WTC11 (cell line): ENCODE measurements at regions not wholly inside any gene's neighbourhood (a gene's known extent, or its start where the extent isn't known, plus 50 kb on each side); places are given as distances from the start of the nearest gene placed in this dataset.

ENCODE experiments used
- ATAC-seq: fragments of 200-7000 bp; cut with Tn5 transposase; 2 replicates; pipeline ENCODE4 v1.10.0; 2021; ENCODE audit warnings: mild to moderate bottlenecking, moderate library complexity
- CTCF ChIA-PET: fragments of 300-600 bp; sonication (Branson Sonifier 250); formaldehyde crosslinking; loops from one replicate; lab custom pipeline; 2021; ENCODE audit warnings: antibody characterized with exemption; lab: Charles Lee
- POLR2A ChIA-PET: fragments of 350-600 bp; sonication (Branson Sonifier 250); formaldehyde crosslinking; loops from one replicate; lab custom pipeline; 2021; ENCODE audit warnings: antibody characterized with exemption; lab: Charles Lee
- DNase-seq: peaks from one replicate; pipeline ENCODE4 v3.0.0; 2021; ENCODE audit warnings: low spot score
- H3K27ac Mint-ChIP-seq: 2 replicates; pipeline ENCODE4 v1.8.0; 2021; ENCODE audit warnings: mixed read lengths
- H3K27me3 Mint-ChIP-seq: 2 replicates; pipeline ENCODE4 v1.8.0; 2021; ENCODE audit warnings: low read depth, mild to moderate bottlenecking, moderate library complexity, mixed read lengths
- H3K36me3 Mint-ChIP-seq: 2 replicates; pipeline ENCODE4 v1.8.0; 2021; ENCODE audit warnings: mixed read lengths
- H3K4me1 Mint-ChIP-seq: 2 replicates; pipeline ENCODE4 v1.8.0; 2022; ENCODE audit warnings: mixed read lengths
- H3K4me3 Mint-ChIP-seq: 2 replicates; pipeline ENCODE4 v1.8.0; 2021; ENCODE audit warnings: mild to moderate bottlenecking, moderate library complexity, mixed read lengths
- H3K9me3 Mint-ChIP-seq: 2 replicates; pipeline ENCODE4 v1.8.0; 2021; ENCODE audit warnings: mixed read lengths
- CBFB ChIP-seq: sonication (generic); formaldehyde crosslinking; IDR thresholded peaks from 2 replicates; pipeline ENCODE4 v1.8.1; 2022; ENCODE audit warnings: mild to moderate bottlenecking, low read depth, missing genetic modification reagents
- CREB1 ChIP-seq: sonication (generic); formaldehyde crosslinking; IDR thresholded peaks from 2 replicates; pipeline ENCODE4 v1.8.0; 2023; ENCODE audit warnings: mild to moderate bottlenecking, missing genetic modification reagents
- CREM ChIP-seq: sonication (generic); formaldehyde crosslinking; IDR thresholded peaks from 2 replicates; pipeline ENCODE4 v1.8.1; 2022; ENCODE audit warnings: mild to moderate bottlenecking, missing genetic modification reagents, moderate library complexity
- ESRRA ChIP-seq: sonication (generic); formaldehyde crosslinking; IDR thresholded peaks from 2 replicates; pipeline ENCODE4 v1.8.1; 2022; ENCODE audit warnings: mild to moderate bottlenecking, missing genetic modification reagents, borderline replicate concordance
- GTF2I ChIP-seq: fragments of 250-450 bp; sonication (Bioruptor Pico); conservative IDR thresholded peaks from 2 replicates; pipeline ENCODE4 v1.4.0; 2021; ENCODE audit warnings: mild to moderate bottlenecking
- JUN ChIP-seq: sonication (generic); formaldehyde crosslinking; IDR thresholded peaks from 2 replicates; pipeline ENCODE4 v1.8.0; 2023; ENCODE audit warnings: mild to moderate bottlenecking, missing genetic modification reagents
- PRDM15 ChIP-seq: sonication (generic); formaldehyde crosslinking; IDR thresholded peaks from 2 replicates; pipeline ENCODE4 v1.8.0; 2022; ENCODE audit warnings: missing genetic modification reagents
- SMAD4 ChIP-seq: sonication (generic); formaldehyde crosslinking; IDR thresholded peaks from 2 replicates; pipeline ENCODE4 v1.8.0; 2022; ENCODE audit warnings: mild to moderate bottlenecking, missing genetic modification reagents
- SOX15 ChIP-seq: fragments of 250-450 bp; sonication (Bioruptor Pico); IDR thresholded peaks from 2 replicates; pipeline ENCODE4 v1.9.0; 2021; ENCODE audit warnings: mild to moderate bottlenecking
- TCF7 ChIP-seq: sonication (generic); formaldehyde crosslinking; IDR thresholded peaks from 2 replicates; pipeline ENCODE4 v1.8.0; 2022; ENCODE audit warnings: mild to moderate bottlenecking, low read depth, missing genetic modification reagents, moderate library complexity
- USF2 ChIP-seq: sonication (generic); formaldehyde crosslinking; IDR thresholded peaks from 2 replicates; pipeline ENCODE4 v1.8.1; 2023; ENCODE audit warnings: mild to moderate bottlenecking, missing genetic modification reagents, moderate library complexity
- ZMAT4 ChIP-seq: fragments of 250-450 bp; sonication (Bioruptor Pico); IDR thresholded peaks from 2 replicates; pipeline ENCODE4 v1.9.0; 2021; ENCODE audit warnings: mild to moderate bottlenecking
- ZNF423 ChIP-seq: fragments of 250-450 bp; sonication (Bioruptor Pico); IDR thresholded peaks from 2 replicates; pipeline ENCODE4 v2.1.2; 2022; ENCODE audit warnings: mild to moderate bottlenecking, moderate library complexity
- TF ChIP-seq, protein P1 (sequence below): sonication (generic); formaldehyde crosslinking; IDR thresholded peaks from 2 replicates; pipeline ENCODE4 v1.8.0; 2023; ENCODE audit warnings: missing genetic modification reagents, mild to moderate bottlenecking, borderline replicate concordance
- TF ChIP-seq, protein P2 (sequence below): sonication (generic); formaldehyde crosslinking; IDR thresholded peaks from 2 replicates; pipeline ENCODE4 v1.8.1; 2023; ENCODE audit warnings: mild to moderate bottlenecking, moderate library complexity, missing genetic modification reagents
- TF ChIP-seq, protein P3 (sequence below): fragments of 250-450 bp; sonication (Bioruptor Pico); IDR thresholded peaks from 2 replicates; pipeline ENCODE4 v1.9.0; 2021; ENCODE audit warnings: moderate library complexity, mild to moderate bottlenecking, inconsistent platforms, borderline replicate concordance
- TF ChIP-seq, protein P4 (sequence below): fragments of 250-450 bp; sonication (Bioruptor Pico); IDR thresholded peaks from 2 replicates; pipeline ENCODE4 v1.9.0; 2021; ENCODE audit warnings: mild to moderate bottlenecking, borderline replicate concordance

DNA sequence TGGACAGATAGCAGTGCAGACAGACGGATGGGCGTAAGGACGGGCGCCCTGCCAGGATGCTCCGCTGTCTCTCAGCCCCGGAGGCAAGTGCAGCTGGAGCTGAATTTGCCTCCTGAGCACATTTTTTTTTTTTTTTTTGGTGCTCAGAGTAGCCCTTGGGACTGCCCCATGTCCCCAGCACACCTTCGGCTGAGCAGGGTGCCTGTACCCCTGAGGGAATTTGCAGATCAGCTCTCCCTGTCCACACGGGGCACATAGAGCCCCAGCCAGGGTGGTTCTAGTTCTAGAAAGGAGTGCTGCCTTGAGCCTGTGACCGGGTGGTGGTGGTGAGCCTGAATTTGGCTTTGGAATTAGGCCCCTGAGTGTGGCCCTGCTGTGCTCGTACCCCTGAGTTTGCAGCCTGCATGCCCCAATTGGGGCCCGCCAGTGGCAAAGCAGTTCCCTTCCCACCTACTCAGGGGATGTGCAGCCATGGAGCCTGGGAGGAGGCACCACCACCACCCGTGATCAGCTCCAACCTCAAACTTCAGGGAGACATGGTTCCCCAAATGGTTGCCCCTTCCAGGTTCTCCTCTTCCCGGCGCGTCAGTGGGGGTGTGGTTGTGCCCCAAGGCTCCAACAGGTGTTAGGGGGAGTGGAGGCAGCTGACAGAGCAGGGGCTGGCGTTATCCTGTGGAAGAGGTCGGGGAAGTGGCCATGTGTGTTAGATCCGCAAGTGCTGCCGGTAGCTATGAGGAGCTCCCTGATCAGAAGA is 1232.7 kb downstream of the BRD1 start:
- H3K27ac Mint-ChIP-seq: no peak overlapping the region
- no peaks in the 10 kb centered on the region; the same call in 1 of the 2 replicates for H3K27me3 Mint-ChIP-seq
- DNase-seq: no peak
- no peak for ATAC-seq
- no peak overlapping the region for H3K4me3 Mint-ChIP-seq
- CTCF ChIA-PET: no interaction called here
- H3K4me1 Mint-ChIP-seq: no peaks in the 10 kb centered on the region
- TF ChIP-seq ZMAT4 (CRISPR knock-in tag) (no peak), JUN (CRISPR knock-in tag) (no peak), PRDM15 (CRISPR knock-in tag) (no peak), SOX15 (no peak), CREM (CRISPR knock-in tag) (no peak), CBFB (no peak), USF2 (no peak), CREB1 (CRISPR knock-in tag) (no peak)
- TF ChIP-seq, protein P1, sequence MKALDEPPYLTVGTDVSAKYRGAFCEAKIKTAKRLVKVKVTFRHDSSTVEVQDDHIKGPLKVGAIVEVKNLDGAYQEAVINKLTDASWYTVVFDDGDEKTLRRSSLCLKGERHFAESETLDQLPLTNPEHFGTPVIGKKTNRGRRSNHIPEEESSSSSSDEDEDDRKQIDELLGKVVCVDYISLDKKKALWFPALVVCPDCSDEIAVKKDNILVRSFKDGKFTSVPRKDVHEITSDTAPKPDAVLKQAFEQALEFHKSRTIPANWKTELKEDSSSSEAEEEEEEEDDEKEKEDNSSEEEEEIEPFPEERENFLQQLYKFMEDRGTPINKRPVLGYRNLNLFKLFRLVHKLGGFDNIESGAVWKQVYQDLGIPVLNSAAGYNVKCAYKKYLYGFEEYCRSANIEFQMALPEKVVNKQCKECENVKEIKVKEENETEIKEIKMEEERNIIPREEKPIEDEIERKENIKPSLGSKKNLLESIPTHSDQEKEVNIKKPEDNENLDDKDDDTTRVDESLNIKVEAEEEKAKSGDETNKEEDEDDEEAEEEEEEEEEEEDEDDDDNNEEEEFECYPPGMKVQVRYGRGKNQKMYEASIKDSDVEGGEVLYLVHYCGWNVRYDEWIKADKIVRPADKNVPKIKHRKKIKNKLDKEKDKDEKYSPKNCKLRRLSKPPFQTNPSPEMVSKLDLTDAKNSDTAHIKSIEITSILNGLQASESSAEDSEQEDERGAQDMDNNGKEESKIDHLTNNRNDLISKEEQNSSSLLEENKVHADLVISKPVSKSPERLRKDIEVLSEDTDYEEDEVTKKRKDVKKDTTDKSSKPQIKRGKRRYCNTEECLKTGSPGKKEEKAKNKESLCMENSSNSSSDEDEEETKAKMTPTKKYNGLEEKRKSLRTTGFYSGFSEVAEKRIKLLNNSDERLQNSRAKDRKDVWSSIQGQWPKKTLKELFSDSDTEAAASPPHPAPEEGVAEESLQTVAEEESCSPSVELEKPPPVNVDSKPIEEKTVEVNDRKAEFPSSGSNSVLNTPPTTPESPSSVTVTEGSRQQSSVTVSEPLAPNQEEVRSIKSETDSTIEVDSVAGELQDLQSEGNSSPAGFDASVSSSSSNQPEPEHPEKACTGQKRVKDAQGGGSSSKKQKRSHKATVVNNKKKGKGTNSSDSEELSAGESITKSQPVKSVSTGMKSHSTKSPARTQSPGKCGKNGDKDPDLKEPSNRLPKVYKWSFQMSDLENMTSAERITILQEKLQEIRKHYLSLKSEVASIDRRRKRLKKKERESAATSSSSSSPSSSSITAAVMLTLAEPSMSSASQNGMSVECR (CRISPR knock-in tag): no peak
- TF ChIP-seq, protein P2, sequence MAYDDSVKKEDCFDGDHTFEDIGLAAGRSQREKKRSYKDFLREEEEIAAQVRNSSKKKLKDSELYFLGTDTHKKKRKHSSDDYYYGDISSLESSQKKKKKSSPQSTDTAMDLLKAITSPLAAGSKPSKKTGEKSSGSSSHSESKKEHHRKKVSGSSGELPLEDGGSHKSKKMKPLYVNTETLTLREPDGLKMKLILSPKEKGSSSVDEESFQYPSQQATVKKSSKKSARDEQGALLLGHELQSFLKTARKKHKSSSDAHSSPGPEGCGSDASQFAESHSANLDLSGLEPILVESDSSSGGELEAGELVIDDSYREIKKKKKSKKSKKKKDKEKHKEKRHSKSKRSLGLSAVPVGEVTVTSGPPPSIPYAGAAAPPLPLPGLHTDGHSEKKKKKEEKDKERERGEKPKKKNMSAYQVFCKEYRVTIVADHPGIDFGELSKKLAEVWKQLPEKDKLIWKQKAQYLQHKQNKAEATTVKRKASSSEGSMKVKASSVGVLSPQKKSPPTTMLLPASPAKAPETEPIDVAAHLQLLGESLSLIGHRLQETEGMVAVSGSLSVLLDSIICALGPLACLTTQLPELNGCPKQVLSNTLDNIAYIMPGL (CRISPR knock-in tag): no peak
- peaks cover 12% of the 10 kb centered on the region for H3K36me3 Mint-ChIP-seq
- 0 out of 2 replicates have a peak, but pooled peaks cover 4% of the 10 kb centered on the region for H3K9me3 Mint-ChIP-seq
- POLR2A ChIA-PET: no interaction called here

DNA sequence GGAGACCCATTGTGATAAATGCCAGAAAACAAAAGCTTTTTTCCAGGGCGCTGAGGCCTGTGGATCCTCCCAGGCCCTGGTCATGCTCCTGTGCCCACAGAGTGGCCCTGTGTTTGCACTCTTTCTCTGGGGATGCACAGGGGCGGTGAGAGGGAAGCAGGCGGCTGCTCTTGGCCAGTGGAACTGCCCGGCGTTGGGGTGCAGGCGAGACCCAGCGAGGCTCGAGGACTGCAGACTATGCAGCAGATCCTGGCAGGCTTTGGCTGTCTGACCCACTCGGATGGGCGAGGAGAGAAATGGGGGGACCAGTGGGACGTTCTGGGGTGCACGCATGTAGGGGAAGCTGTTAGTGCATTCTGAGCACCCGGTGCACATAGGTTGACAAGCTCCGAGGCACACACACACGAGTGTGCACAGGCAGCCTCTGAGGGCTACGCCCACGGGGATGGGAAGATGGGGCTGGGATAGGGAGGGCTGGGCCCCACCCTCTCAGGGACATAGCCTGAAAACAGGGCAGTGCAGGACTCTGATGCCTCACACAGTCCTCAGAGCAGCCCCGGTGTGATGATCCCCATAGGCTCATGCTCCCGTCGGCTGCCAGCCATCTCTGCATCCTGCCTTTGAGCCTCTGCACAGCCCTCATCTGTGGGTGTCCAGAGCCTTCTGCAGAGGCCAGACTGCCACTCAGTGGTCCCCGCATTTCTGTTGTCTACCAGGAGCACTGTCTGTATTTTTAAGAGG is 1233.5 kb downstream of the BRD1 start:
- peaks cover 12% of the 10 kb centered on the region for H3K36me3 Mint-ChIP-seq
- no peaks in the 10 kb centered on the region; the same call in 1 of the 2 replicates for H3K27me3 Mint-ChIP-seq
- H3K27ac Mint-ChIP-seq: no peak overlapping the region
- no peak overlapping the region for H3K4me3 Mint-ChIP-seq
- H3K4me1 Mint-ChIP-seq: no peaks in the 10 kb centered on the region
- DNase-seq (no peak), ATAC-seq (no peak)
- ChIA-PET POLR2A (no interaction called here), CTCF (no interaction called here)
- 0 out of 2 replicates have a peak, but pooled peaks cover 4% of the 10 kb centered on the region for H3K9me3 Mint-ChIP-seq
- TF ChIP-seq GTF2I (CRISPR knock-in tag) (no peak), ESRRA (CRISPR knock-in tag) (no peak), ZNF423 (CRISPR knock-in tag) (no peak), TCF7 (CRISPR knock-in tag) (no peak), SMAD4 (CRISPR knock-in tag) (no peak)
- TF ChIP-seq, protein P3, sequence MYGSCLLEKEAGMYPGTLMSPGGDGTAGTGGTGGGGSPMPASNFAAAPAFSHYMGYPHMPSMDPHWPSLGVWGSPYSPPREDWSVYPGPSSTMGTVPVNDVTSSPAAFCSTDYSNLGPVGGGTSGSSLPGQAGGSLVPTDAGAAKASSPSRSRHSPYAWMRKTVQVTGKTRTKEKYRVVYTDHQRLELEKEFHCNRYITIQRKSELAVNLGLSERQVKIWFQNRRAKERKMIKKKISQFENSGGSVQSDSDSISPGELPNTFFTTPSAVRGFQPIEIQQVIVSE: no peak
- TF ChIP-seq, protein P4, sequence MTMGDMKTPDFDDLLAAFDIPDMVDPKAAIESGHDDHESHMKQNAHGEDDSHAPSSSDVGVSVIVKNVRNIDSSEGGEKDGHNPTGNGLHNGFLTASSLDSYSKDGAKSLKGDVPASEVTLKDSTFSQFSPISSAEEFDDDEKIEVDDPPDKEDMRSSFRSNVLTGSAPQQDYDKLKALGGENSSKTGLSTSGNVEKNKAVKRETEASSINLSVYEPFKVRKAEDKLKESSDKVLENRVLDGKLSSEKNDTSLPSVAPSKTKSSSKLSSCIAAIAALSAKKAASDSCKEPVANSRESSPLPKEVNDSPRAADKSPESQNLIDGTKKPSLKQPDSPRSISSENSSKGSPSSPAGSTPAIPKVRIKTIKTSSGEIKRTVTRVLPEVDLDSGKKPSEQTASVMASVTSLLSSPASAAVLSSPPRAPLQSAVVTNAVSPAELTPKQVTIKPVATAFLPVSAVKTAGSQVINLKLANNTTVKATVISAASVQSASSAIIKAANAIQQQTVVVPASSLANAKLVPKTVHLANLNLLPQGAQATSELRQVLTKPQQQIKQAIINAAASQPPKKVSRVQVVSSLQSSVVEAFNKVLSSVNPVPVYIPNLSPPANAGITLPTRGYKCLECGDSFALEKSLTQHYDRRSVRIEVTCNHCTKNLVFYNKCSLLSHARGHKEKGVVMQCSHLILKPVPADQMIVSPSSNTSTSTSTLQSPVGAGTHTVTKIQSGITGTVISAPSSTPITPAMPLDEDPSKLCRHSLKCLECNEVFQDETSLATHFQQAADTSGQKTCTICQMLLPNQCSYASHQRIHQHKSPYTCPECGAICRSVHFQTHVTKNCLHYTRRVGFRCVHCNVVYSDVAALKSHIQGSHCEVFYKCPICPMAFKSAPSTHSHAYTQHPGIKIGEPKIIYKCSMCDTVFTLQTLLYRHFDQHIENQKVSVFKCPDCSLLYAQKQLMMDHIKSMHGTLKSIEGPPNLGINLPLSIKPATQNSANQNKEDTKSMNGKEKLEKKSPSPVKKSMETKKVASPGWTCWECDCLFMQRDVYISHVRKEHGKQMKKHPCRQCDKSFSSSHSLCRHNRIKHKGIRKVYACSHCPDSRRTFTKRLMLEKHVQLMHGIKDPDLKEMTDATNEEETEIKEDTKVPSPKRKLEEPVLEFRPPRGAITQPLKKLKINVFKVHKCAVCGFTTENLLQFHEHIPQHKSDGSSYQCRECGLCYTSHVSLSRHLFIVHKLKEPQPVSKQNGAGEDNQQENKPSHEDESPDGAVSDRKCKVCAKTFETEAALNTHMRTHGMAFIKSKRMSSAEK: no peak
